M059J (cell line): ENCODE measurements at regions not wholly inside any gene's neighbourhood (a gene's known extent, or its start where the extent isn't known, plus 50 kb on each side); places are given as distances from the start of the nearest gene placed in this dataset.
A peak's percentile ranks its signal among the peaks of the same experiment; 100 is the strongest.
"Not testable (repeated sequence)": the region's sequence is repeated elsewhere in the genome, so short reads cannot be mapped to it uniquely, and the experiment has no call there.

Source experiments
- DNase-seq: peaks from one replicate; pipeline ENCODE4 v3.0.0-alpha.2; 2012; ENCODE audit warnings: low read depth

- DNase-seq: no peak
Observed at GRCh38 chr2:238750212-238750904, 97.5 kb upstream of the TWIST2 start.

GRCh38 chr2:238754259-238754658, 93.6 kb upstream of the TWIST2 start:
- DNase-seq: no peak

- DNase-seq: peak; percentile 11
Observed at GRCh38 chr2:238761868-238762267, 86.0 kb upstream of the TWIST2 start.

- no peak for DNase-seq
Observed at GRCh38 chr2:238763471-238763995, 84.4 kb upstream of the TWIST2 start.

GRCh38 chr2:238765590-238765989, 82.3 kb upstream of the TWIST2 start:
- no peak for DNase-seq

GRCh38 chr2:238771218-238771617, 76.7 kb upstream of the TWIST2 start:
- peak; percentile 22 for DNase-seq

GRCh38 chr2:238771639-238772038, 76.2 kb upstream of the TWIST2 start:
- DNase-seq: no peak

- no peak for DNase-seq
Observed at GRCh38 chr2:238772635-238773297, 75.1 kb upstream of the TWIST2 start.

GRCh38 chr2:238773472-238773871, 74.4 kb upstream of the TWIST2 start:
- DNase-seq: no peak

GRCh38 chr2:238774071-238774470, 73.8 kb upstream of the TWIST2 start:
- no peak for DNase-seq

- DNase-seq: no peak
Observed at GRCh38 chr2:238774980-238775509, 72.8 kb upstream of the TWIST2 start.

- DNase-seq: no peak
Observed at GRCh38 chr2:238775591-238775990, 72.3 kb upstream of the TWIST2 start.

GRCh38 chr2:238776003-238776760, 71.7 kb upstream of the TWIST2 start:
- DNase-seq: no peak

GRCh38 chr2:238776761-238777046, 71.2 kb upstream of the TWIST2 start:
- DNase-seq: not testable (repeated sequence)

GRCh38 chr2:238777369-238778067, 70.4 kb upstream of the TWIST2 start:
- no peak for DNase-seq

GRCh38 chr2:238784671-238785527, 63.0 kb upstream of the TWIST2 start:
- peak; percentile 31 for DNase-seq

- no peak for DNase-seq
Observed at GRCh38 chr2:238785528-238785860, 62.4 kb upstream of the TWIST2 start.

- no peak for DNase-seq
Observed at GRCh38 chr2:238786379-238786778, 61.5 kb upstream of the TWIST2 start.

- no peak for DNase-seq
Observed at GRCh38 chr2:238786792-238787490, 60.9 kb upstream of the TWIST2 start.

- DNase-seq: no peak
Observed at GRCh38 chr2:238787501-238787900, 60.4 kb upstream of the TWIST2 start.
